HFF-Myc (cell line): ENCODE measurements at regions not wholly inside any gene's neighbourhood (a gene's known extent, or its start where the extent isn't known, plus 50 kb on each side); places are given as distances from the start of the nearest gene placed in this dataset.
"Not testable (repeated sequence)": the region's sequence is repeated elsewhere in the genome, so short reads cannot be mapped to it uniquely, and the experiment has no call there.

Experiments
- DNase-seq: peaks from one replicate; pipeline ENCODE4 v3.0.0-alpha.2; 2011; ENCODE audit warnings: low read depth; ENCODE audit errors: extremely low read depth
- H3K4me3 ChIP-seq: replicated peaks from 2 replicates; pipeline ENCODE4 v1.5.1; 2011; ENCODE audit warnings: low read depth, mild to moderate bottlenecking, control low read depth, low read length
- CTCF ChIP-seq: IDR thresholded peaks from 2 replicates; pipeline ENCODE4 v1.5.1; 2012; ENCODE audit warnings: mild to moderate bottlenecking, low read depth, low read length, control low read depth; ENCODE audit errors: missing control alignments

DNA sequence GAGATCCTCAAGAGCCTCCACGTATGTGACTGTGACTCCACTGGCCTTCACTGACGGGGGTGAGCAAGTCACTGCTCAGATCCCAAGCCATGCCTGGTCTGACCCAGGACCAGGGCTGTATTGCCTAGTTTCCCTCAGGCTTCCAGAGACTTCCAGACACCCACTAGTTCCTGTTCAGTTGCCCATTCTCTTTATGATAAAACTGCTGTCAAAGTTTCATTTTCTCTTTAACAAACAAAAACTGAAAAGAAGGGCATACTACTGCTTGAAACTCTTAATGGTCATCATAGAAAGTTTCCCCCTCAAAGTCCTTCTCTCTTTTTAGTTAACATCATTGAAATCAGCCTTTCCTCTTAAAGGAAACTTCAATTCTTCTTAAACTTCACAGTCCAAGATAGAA is 105.7 kb upstream of the GHR start:
- no peak for DNase-seq
- H3K4me3 ChIP-seq = no peak overlapping the region
- TF ChIP-seq CTCF = no peak

- not testable (repeated sequence) for H3K4me3 ChIP-seq, DNase-seq
Observed at GRCh38 chr5:42319546-42319945, 103.7 kb upstream of the GHR start.

GRCh38 chr5:42321785-42322184 is 101.5 kb upstream of the GHR start:
- no peak for TF ChIP-seq CTCF
- no peak for DNase-seq
- no peak overlapping the region for H3K4me3 ChIP-seq

- no peak for DNase-seq
- no peak for TF ChIP-seq CTCF
- no peak overlapping the region for H3K4me3 ChIP-seq
Observed at GRCh38 chr5:42337143-42337542, 86.1 kb upstream of the GHR start.

DNA sequence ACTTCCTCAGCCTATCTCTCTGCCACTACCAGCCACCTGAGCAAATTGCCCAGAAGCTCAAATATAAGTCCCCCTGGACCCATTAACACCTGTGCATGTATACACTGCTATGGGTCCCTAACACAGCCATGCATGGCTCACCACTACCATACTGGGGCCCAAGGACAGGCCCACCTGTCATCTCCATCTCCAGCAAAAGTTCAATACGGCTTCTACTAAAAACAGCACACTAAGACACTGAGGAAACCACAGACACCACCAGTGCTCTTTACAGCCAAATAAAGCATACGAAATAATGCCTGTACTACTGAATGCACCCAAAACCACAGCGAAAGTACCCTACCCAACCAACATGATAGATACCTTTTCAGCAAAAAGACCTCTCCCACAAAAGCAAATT is 85.6 kb upstream of the GHR start:
- no peak for DNase-seq
- no peak for TF ChIP-seq CTCF
- no peak overlapping the region for H3K4me3 ChIP-seq

DNA sequence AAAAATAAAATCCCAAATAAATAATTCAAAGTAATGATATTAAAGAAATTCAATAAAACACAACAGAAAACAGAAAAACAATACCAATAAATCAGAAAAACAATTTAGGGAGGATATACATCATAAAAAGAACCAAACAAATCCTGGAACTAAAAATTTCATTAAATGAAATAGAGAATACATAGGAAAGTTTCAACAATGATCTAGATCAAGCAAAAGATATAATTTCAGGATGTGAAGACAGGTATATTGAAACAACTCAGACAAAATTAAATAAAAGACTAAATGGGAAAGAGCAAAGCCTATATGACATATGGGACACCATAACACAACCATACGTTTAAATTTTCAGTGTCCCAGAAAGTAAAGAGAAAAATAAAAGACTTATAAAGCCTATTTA is 85.1 kb upstream of the GHR start:
- no peak for DNase-seq
- TF ChIP-seq CTCF = no peak
- H3K4me3 ChIP-seq = no peak overlapping the region

GRCh38 chr5:42349163-42349562 is 74.1 kb upstream of the GHR start:
- no peak for DNase-seq
- no peak for TF ChIP-seq CTCF
- no peak overlapping the region for H3K4me3 ChIP-seq

DNA sequence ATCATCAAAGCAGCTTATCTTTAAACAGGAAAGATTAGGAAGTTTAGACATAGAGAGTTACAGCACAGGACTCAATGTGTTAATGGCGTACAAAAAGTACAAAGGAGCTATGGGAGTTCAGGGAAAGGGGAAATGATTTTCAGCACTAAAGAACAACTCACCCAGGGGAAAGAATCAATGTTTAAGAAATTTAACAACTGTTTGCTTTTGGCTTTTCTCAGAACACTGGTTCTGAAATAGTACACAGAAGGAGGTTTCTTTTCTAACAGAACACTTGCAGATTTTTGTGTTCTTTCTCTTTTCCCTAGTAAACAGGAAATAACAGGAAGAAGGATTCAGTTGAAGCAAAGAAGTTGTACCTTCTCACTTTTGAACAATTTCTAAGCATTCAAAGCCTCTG is 71.3 kb upstream of the GHR start:
- DNase-seq = no peak
- no peak overlapping the region for H3K4me3 ChIP-seq
- no peak for TF ChIP-seq CTCF
